ENCODE measurements at regions not wholly inside any gene's neighbourhood (a gene's known extent, or its start where the extent isn't known, plus 50 kb on each side); places are given as distances from the start of the nearest gene placed in this dataset.

DNA sequence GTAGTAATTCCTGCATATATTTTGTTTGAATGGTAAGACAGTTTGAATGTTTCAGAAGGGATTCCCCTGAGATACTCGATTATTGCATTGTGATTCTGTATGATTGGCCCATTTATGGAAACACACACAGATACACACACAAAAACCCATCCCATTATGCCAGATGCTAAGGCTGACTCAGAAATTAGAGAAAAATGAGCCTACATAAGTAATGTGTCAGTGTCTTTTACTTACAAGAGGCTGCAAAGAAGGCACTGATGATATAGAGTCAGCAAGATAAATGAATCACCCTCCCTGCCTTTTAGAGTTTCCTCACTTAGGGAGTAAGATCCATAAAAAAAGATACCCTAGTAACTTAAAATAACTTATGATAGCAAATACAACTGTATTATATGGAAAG lies 1481.1 kb upstream of the ACVR2A start:
- no peak for TF ChIP-seq CTCF (IDR thresholded peaks at IDR 0.05; ENCODE audit: unreplicated experiment)
- H3K4me3 Mint-ChIP-seq, result no peak overlapping the region
- H3K27ac Mint-ChIP-seq, result no peak overlapping the region
- no peaks in the 10 kb centered on the region for H3K27me3 Mint-ChIP-seq (ENCODE audit: low read depth)
- peaks cover 6% of the 10 kb centered on the region for H3K4me1 Mint-ChIP-seq
- H3K36me3 Mint-ChIP-seq, result no peaks in the 10 kb centered on the region
- no peak for DNase-seq (ENCODE audit: low spot score in 2 of 2, unreplicated experiment in 2 of 2)
- peaks cover 12% of the 10 kb centered on the region for H3K9me3 Mint-ChIP-seq

GRCh38 chr2:146351689-146352088 lies 1493.1 kb upstream of the ACVR2A start:
- Mint-ChIP-seq H3K36me3 (no peaks in the 10 kb centered on the region), H3K4me3 (no peak overlapping the region), H3K4me1 (peaks cover 11% of the 10 kb centered on the region), H3K27me3 (ENCODE audit: low read depth) (peaks cover 3% of the 10 kb centered on the region), H3K9me3 (peaks cover 4% of the 10 kb centered on the region), H3K27ac (no peak overlapping the region)
- TF ChIP-seq CTCF (IDR thresholded peaks at IDR 0.05; ENCODE audit: unreplicated experiment), result no peak
- no peak for DNase-seq (ENCODE audit: low spot score in 2 of 2, unreplicated experiment in 2 of 2)

GRCh38 chr2:146349334-146349733 lies 1495.5 kb upstream of the ACVR2A start:
- H3K27ac Mint-ChIP-seq, result no peak overlapping the region
- DNase-seq (ENCODE audit: low spot score in 2 of 2, unreplicated experiment in 2 of 2), result no peak
- no peak for TF ChIP-seq CTCF (IDR thresholded peaks at IDR 0.05; ENCODE audit: unreplicated experiment)
- peaks cover 4% of the 10 kb centered on the region for H3K4me1 Mint-ChIP-seq
- peaks cover 3% of the 10 kb centered on the region for H3K27me3 Mint-ChIP-seq (ENCODE audit: low read depth)
- no peaks in the 10 kb centered on the region for H3K36me3 Mint-ChIP-seq
- no peak overlapping the region for H3K4me3 Mint-ChIP-seq
- H3K9me3 Mint-ChIP-seq, result peaks cover 4% of the 10 kb centered on the region

GRCh38 chr2:146324951-146325350 lies 1519.9 kb upstream of the ACVR2A start:
- DNase-seq (ENCODE audit: low spot score in 2 of 2, unreplicated experiment in 2 of 2), result no peak
- H3K4me1 Mint-ChIP-seq, result peaks cover 3% of the 10 kb centered on the region
- no peaks in the 10 kb centered on the region for H3K27me3 Mint-ChIP-seq (ENCODE audit: low read depth)
- H3K9me3 Mint-ChIP-seq, result peaks cover 7% of the 10 kb centered on the region
- TF ChIP-seq CTCF (IDR thresholded peaks at IDR 0.05; ENCODE audit: unreplicated experiment), result no peak
- H3K27ac Mint-ChIP-seq, result no peak overlapping the region
- no peaks in the 10 kb centered on the region for H3K36me3 Mint-ChIP-seq
- H3K4me3 Mint-ChIP-seq, result no peak overlapping the region

GRCh38 chr2:146323564-146323963 lies 1521.3 kb upstream of the ACVR2A start:
- Mint-ChIP-seq H3K9me3 (peaks cover 4% of the 10 kb centered on the region), H3K27ac (no peak overlapping the region), H3K4me1 (peaks cover 3% of the 10 kb centered on the region), H3K4me3 (no peak overlapping the region), H3K36me3 (no peaks in the 10 kb centered on the region), H3K27me3 (ENCODE audit: low read depth) (no peaks in the 10 kb centered on the region)
- DNase-seq (ENCODE audit: low spot score in 2 of 2, unreplicated experiment in 2 of 2), result no peak
- no peak for TF ChIP-seq CTCF (IDR thresholded peaks at IDR 0.05; ENCODE audit: unreplicated experiment)

- Mint-ChIP-seq H3K4me3 (no peak overlapping the region), H3K36me3 (no peaks in the 10 kb centered on the region), H3K27ac (no peak overlapping the region), H3K4me1 (peaks cover 4% of the 10 kb centered on the region), H3K9me3 (no peaks in the 10 kb centered on the region), H3K27me3 (ENCODE audit: low read depth) (no peaks in the 10 kb centered on the region)
- TF ChIP-seq CTCF (IDR thresholded peaks at IDR 0.05; ENCODE audit: unreplicated experiment), result no peak
- no peak for DNase-seq (ENCODE audit: low spot score in 2 of 2, unreplicated experiment in 2 of 2)
Observed at GRCh38 chr2:146321175-146321574, 1523.7 kb upstream of the ACVR2A start.

Data from mesothelial cell of epicardium (in vitro differentiated cells).